Fibroblast of villous mesenchyme (primary cell): ENCODE measurements at regions not wholly inside any gene's neighbourhood (a gene's known extent, or its start where the extent isn't known, plus 50 kb on each side); places are given as distances from the start of the nearest gene placed in this dataset.

Source experiments
- DNase-seq: peaks from one replicate; pipeline ENCODE4 v3.0.0-alpha.2; 2010; ENCODE audit warnings: low read depth
- H3K4me3 ChIP-seq: 2 replicates; pipeline ENCODE4 v1.5.1; 2011; ENCODE audit warnings: low read depth, mild to moderate bottlenecking, low read length
- TF ChIP-seq, protein P1 (sequence below): IDR thresholded peaks from 2 replicates; pipeline ENCODE4 v1.5.1; 2012; ENCODE audit warnings: low read depth, mild to moderate bottlenecking, low read length; ENCODE audit not compliant: insufficient read depth

DNA sequence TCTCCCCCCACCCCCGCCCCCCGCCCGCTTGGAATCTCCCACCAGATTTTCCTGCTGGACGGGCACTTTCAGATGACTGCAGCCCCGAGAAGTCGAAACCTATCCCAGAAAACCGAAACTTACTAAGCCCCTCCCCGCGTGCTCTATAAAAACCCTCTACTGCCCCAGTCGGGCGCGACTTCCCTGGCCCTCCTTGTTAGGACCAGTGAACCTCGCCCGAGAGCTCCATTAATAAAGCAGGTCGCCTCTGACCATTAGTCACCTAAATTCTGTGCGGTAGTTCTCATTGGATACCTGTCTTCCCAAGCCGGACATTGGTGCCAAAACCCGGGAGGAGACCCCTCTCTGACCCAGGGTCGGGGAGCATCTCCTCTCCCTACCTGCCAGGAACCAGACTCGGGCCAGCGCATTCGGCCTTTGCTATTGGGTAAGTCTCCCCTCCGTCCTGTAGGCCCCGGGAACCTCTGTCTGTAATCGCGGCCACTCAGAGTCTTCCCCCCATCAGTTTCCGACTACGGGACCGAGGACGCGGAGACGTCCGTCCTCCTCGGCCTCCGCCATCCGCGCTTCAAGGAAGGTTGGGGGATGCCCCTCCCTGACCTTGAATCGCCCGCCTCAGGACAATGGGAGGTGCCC is 958.0 kb downstream of the RPA4 start:
- no peak for DNase-seq
- TF ChIP-seq, protein P1, sequence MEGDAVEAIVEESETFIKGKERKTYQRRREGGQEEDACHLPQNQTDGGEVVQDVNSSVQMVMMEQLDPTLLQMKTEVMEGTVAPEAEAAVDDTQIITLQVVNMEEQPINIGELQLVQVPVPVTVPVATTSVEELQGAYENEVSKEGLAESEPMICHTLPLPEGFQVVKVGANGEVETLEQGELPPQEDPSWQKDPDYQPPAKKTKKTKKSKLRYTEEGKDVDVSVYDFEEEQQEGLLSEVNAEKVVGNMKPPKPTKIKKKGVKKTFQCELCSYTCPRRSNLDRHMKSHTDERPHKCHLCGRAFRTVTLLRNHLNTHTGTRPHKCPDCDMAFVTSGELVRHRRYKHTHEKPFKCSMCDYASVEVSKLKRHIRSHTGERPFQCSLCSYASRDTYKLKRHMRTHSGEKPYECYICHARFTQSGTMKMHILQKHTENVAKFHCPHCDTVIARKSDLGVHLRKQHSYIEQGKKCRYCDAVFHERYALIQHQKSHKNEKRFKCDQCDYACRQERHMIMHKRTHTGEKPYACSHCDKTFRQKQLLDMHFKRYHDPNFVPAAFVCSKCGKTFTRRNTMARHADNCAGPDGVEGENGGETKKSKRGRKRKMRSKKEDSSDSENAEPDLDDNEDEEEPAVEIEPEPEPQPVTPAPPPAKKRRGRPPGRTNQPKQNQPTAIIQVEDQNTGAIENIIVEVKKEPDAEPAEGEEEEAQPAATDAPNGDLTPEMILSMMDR: no peak

DNA sequence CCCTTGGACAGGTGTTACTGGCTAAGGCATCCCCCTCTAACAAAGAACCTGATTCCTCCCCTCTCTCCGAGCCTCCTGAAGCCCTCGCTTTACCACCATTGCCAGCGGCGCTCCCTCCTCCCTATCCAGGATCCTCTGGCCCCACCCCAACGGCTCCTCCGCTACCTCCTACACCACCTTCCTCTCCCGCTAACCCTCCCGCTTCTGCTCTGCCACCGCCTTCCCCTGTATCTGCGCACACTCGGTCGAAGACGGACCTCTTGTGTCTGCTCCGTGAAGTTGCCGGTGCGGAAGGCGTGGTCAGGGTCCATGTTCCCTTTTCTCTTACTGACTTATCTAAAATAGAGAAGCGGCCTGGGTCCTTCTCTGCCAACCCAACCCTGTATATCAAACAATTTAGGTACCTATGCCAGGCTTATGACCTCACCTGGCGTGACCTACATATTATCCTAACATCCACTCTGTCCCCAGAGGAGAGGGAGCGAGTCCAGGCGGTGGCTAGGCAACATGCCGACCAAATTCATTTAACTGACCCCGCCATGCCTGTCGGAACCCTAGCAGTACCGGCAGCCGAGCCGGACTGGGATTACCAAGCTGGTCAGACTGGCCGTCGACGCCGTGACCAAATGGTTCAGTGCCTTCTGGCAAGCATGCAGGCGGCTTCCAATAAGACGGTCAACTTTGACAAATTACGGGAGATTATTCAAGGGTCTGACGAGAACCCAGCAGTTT is 958.9 kb downstream of the RPA4 start:
- TF ChIP-seq, protein P1: no peak
- no peak for DNase-seq

More for the DNA sequence above, 958.0 kb downstream of the RPA4 start:
- no peak overlapping the region for H3K4me3 ChIP-seq

GRCh38 chrX:97843200-97843811 is 959.6 kb downstream of the RPA4 start:
- no peak for DNase-seq
- H3K4me3 ChIP-seq: no peak overlapping the region
- TF ChIP-seq, protein P1: no peak

More for the DNA sequence above, 958.9 kb downstream of the RPA4 start:
- no peak overlapping the region for H3K4me3 ChIP-seq

DNA sequence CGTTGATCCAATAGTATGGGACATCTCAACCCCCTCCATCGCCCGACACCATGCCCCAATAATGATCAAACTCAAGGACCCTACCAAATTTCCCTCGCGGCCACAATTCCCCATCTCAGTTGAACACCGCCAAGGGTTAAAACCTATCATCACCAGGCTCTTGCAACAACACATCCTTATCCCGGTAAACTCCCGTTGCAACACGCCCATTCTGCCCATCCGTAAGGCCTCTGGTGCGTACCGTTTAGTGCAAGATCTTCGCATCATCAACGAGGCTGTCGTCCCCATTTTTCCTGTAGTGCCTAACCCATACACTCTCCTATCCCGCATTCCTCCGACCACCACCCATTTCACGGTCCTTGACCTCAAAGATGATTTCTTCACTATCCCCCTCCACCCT is 960.5 kb downstream of the RPA4 start:
- TF ChIP-seq, protein P1: no peak
- no peak overlapping the region for H3K4me3 ChIP-seq
- no peak for DNase-seq

DNA sequence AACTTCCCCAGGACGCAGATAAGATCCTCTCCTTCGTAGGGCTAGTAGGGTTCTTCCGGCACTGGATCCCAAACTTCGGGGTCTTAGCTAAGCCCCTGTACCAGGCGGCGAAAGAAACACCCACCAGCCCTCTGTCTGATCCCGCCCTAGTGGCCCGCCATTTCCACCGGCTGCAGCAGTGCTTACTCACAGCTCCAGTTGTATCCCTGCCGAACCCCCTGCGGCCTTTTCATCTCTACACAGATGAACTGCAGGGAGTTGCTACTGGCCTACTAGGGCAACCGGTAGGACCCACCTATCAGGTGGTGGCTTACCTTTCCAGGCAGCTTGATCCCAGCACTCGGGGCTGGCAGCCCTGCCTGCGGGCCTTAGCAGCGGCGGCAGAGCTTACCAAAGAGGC is 961.2 kb downstream of the RPA4 start:
- no peak overlapping the region for H3K4me3 ChIP-seq
- TF ChIP-seq, protein P1: no peak
- DNase-seq: no peak

- H3K4me3 ChIP-seq: no peak overlapping the region
- no peak for DNase-seq
- TF ChIP-seq, protein P1: no peak
Measured at GRCh38 chrX:97845451-97845850, 961.7 kb downstream of the RPA4 start.
